Astrocyte of the spinal cord (primary cell): ENCODE measurements at regions not wholly inside any gene's neighbourhood (a gene's known extent, or its start where the extent isn't known, plus 50 kb on each side); places are given as distances from the start of the nearest gene placed in this dataset.
"Not testable (repeated sequence)": the region's sequence is repeated elsewhere in the genome, so short reads cannot be mapped to it uniquely, and the experiment has no call there.

Experiments used
- DNase-seq: peaks from one replicate; pipeline ENCODE4 v3.0.0; 2011; ENCODE audit warnings: low read depth, low spot score
- H3K4me3 ChIP-seq: 2 replicates; pipeline ENCODE4 v1.5.1; 2011; ENCODE audit warnings: low read depth, mild to moderate bottlenecking, low read length, moderate library complexity
- CTCF ChIP-seq: IDR thresholded peaks from 2 replicates; pipeline ENCODE4 v1.5.1; 2012; ENCODE audit warnings: low read depth, mild to moderate bottlenecking, low read length, inconsistent platforms
- in situ Hi-C: cut with HindIII; loops from 2 replicates; pipeline ENCODE4 v1.10.0; 2017; ENCODE audit warnings: low sequenced_read_pairs

DNA sequence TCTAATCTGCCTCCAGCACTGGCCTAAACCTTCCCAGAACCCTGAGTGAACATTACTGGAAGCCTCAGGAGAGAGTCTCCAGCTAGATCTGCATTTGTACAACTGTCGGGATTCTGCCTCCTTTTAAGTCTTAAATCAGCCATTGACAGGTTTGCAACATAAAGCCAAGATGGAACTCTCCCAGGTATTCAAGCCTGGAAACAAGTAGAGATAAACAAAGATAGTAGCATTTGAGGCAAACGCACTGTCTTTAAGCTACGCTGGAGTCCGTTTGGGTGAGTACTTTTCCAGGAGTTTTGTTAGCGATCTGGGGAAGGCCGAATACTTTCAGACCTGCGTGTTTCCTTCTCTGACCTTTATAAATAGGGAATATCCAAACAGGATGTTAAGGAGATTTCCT is 317.2 kb upstream of the FZD8 start:
- DNase-seq, result no peak
- in situ Hi-C loops, result no loop called here

DNA sequence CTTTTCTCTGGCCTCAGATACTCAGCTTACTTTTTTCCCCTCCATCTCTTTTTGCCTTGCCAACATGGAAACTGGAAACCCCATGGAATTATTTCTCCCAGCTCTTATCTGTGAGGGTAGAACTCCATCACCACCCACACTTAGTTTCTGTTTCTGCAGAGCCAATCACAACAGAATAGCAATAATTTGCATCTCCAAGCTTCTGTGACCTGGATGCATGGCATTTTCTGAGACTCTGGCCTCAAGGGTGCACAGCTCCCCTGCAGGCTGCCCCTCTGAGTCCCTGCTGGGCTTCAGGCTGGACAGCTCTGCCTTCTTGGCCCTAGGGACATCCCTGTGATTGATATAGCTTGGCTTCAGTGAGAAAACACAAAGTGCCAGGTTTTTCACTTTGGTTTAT is 316.5 kb upstream of the FZD8 start:
- H3K4me3 ChIP-seq, DNase-seq, in situ Hi-C loops: not testable (repeated sequence)

More for the DNA sequence above, 317.2 kb upstream of the FZD8 start:
- no peak for TF ChIP-seq CTCF
- H3K4me3 ChIP-seq, result no peak overlapping the region

DNA sequence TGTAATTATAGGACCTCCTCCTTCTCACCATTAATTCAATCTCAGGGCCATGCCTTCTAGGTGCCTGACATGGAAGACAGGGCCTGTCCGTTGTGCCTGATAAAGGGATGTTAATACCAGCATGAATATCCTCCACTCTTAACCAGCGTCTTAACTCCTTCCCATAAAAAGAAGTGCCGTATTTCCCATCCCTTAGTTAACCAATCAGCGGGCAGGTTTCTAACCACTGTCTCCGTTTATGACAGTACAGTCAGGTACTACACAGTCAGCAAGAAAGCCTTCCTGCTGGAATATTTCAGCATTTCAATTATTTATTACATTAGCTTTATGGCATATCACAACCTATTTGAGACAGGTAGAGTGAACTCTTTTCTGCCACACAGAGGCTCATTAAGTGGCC is 308.6 kb upstream of the FZD8 start:
- in situ Hi-C loops, result no loop called here
- TF ChIP-seq CTCF, result no peak
- H3K4me3 ChIP-seq, result no peak overlapping the region
- DNase-seq, result no peak

GRCh38 chr10:35950226-35950625 is 308.1 kb upstream of the FZD8 start:
- in situ Hi-C loops, result no loop called here

GRCh38 chr10:35949811-35950211 is 307.7 kb upstream of the FZD8 start:
- in situ Hi-C loops, result no loop called here
- H3K4me3 ChIP-seq, result no peak overlapping the region
- TF ChIP-seq CTCF, result no peak
- DNase-seq, result no peak

More at GRCh38 chr10:35950226-35950625, 308.1 kb upstream of the FZD8 start:
- TF ChIP-seq CTCF, result no peak
- H3K4me3 ChIP-seq, result no peak overlapping the region
- no peak for DNase-seq

GRCh38 chr10:35946556-35946955 is 304.5 kb upstream of the FZD8 start:
- no peak for TF ChIP-seq CTCF
- in situ Hi-C loops, result no loop called here

GRCh38 chr10:35942057-35942456 is 300.0 kb upstream of the FZD8 start:
- in situ Hi-C loops, result no loop called here
- no peak for DNase-seq
- no peak overlapping the region for H3K4me3 ChIP-seq
- no peak for TF ChIP-seq CTCF

More at GRCh38 chr10:35946556-35946955, 304.5 kb upstream of the FZD8 start:
- DNase-seq, result no peak
- no peak overlapping the region for H3K4me3 ChIP-seq
